ENCODE measurements at regions not wholly inside any gene's neighbourhood (a gene's known extent, or its start where the extent isn't known, plus 50 kb on each side); places are given as distances from the start of the nearest gene placed in this dataset.
"Not testable (repeated sequence)": the region's sequence is repeated elsewhere in the genome, so short reads cannot be mapped to it uniquely, and the experiment has no call there.

DNA sequence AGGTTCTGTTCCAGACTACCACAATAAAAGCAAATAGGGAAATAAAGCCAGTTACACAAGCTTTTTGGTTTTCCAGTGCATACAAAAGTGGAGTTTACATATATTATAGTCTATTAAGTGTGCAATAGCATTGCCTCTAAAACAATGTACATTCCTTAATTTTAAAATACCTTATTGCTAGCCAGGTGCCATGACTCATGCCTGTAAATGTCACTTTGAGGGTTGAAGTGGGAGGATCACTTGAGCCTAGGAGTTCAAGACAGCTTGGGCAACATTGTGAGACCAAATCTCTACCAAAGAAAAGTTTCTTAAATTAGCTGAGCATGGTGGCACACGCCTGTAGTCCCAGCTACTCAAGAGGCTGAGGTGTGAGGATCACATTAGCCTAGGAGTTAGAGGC is 52.9 kb upstream of the IMP4 start:
- intact Hi-C loops (cut with micrococcal nuclease): no loop called here
- no peak for ATAC-seq
- no peak for DNase-seq

GRCh38 chr2:130288467-130289403 is 54.0 kb upstream of the IMP4 start:
- DNase-seq (no peak), ATAC-seq (no peak)
- intact Hi-C loops (cut with micrococcal nuclease): no loop called here

GRCh38 chr2:130287656-130288026 is 55.1 kb upstream of the IMP4 start:
- DNase-seq (no peak), ATAC-seq (no peak)
- intact Hi-C loops (cut with micrococcal nuclease): no loop called here

GRCh38 chr2:130286983-130287655 is 55.6 kb upstream of the IMP4 start:
- DNase-seq (no peak), ATAC-seq (no peak)
- intact Hi-C loops (cut with micrococcal nuclease): no loop called here

- ATAC-seq; intact Hi-C loops (cut with micrococcal nuclease); DNase-seq: not testable (repeated sequence)
These were observed 59.3 kb upstream of the IMP4 start for GRCh38 chr2:130283341-130283869.

DNA sequence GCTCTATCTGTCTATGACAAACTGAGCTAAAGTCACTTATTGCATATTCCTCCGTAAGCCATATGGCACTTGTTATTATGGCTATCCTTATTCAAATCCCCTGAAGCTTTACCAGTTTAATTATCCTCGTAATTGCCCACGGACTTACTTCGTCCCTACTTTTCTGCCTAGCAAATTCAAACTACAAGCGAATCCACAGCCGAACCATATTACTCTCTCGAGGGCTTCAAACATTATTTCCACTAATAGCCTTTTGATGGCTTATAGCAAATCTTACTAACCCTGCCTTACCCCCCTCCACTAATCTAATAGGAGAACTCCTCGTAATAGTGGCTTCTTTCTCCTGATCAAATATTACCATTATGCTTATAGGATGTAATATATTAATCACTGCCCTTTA is 63.1 kb upstream of the IMP4 start:
- DNase-seq; ATAC-seq; intact Hi-C loops (cut with micrococcal nuclease): not testable (repeated sequence)

- intact Hi-C loops (cut with micrococcal nuclease); ATAC-seq; DNase-seq: not testable (repeated sequence)
These were observed 70.1 kb upstream of the TUBA3E start for GRCh38 chr2:130268333-130268732.

GRCh38 chr2:130267572-130267971 is 69.3 kb upstream of the TUBA3E start:
- intact Hi-C loops (cut with micrococcal nuclease); ATAC-seq; DNase-seq: not testable (repeated sequence)

GRCh38 chr2:130266836-130267235 is 68.6 kb upstream of the TUBA3E start:
- DNase-seq; intact Hi-C loops (cut with micrococcal nuclease); ATAC-seq: not testable (repeated sequence)

- DNase-seq; intact Hi-C loops (cut with micrococcal nuclease): not testable (repeated sequence)
- peak; percentile 60 for ATAC-seq
These were observed 67.5 kb upstream of the TUBA3E start for GRCh38 chr2:130265570-130266247.

GRCh38 chr2:130264901-130265320 is 66.7 kb upstream of the TUBA3E start:
- DNase-seq, ATAC-seq: not testable (repeated sequence)

GRCh38 chr2:130264501-130264900 is 66.3 kb upstream of the TUBA3E start:
- intact Hi-C loops (cut with micrococcal nuclease): no loop called here
- no peak for DNase-seq
- ATAC-seq: no peak

More at GRCh38 chr2:130264901-130265320, 66.7 kb upstream of the TUBA3E start:
- intact Hi-C loops (cut with micrococcal nuclease): not testable (repeated sequence)

DNA sequence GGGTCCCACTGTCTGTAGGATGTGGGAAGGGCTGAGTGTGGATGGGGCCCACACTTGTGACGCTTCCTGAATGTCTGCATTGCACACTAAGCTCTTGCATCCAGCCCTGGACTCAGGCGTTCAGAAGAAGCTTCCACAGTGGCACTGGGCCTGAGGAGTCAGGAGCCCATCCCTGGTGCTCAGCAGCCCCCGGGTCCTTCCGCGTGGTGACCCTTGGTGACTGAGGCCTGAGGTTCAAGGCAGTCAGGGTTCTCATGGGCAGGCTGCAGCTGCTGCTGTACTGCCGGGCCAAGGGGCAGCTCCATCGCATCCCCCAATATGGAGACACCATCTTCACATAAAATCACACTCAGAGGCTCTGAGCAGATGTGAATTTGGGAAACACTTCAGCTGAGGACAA is 65.8 kb upstream of the TUBA3E start:
- ATAC-seq (no peak), DNase-seq (no peak)
- intact Hi-C loops (cut with micrococcal nuclease): no loop called here

DNA sequence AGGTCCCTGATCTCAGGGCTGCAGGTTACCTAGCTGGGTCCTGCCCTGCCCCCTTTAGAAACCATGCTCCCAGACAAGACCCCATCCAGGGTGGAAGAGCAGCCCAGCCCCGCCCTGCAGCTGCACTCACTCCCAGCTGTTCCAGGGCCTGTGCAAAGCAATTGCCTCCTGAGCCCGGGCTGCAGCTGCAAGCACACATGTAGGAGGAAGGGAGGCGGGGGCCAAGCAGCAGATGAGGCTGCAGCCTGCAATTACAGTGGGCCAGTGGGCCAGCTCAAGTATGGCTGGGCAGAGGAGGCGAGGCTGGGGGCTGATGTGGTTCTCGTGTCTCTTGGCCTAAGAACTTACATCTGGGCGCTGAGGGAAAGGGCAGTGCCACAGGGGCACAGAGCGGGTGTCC is 65.4 kb upstream of the TUBA3E start:
- no peak for DNase-seq
- intact Hi-C loops (cut with micrococcal nuclease): no loop called here
- no peak for ATAC-seq

GRCh38 chr2:130261970-130262760 is 63.9 kb upstream of the TUBA3E start:
- peak; percentile 35 for DNase-seq
- intact Hi-C loops (cut with micrococcal nuclease): no loop called here
- ATAC-seq: no peak

- intact Hi-C loops (cut with micrococcal nuclease): no loop called here
- DNase-seq (no peak), ATAC-seq (no peak)
These were observed 62.9 kb upstream of the TUBA3E start for GRCh38 chr2:130261099-130261498.

GRCh38 chr2:130259594-130259993 is 61.4 kb upstream of the TUBA3E start:
- intact Hi-C loops (cut with micrococcal nuclease): no loop called here
- ATAC-seq (no peak), DNase-seq (no peak)

GRCh38 chr2:130258356-130258755 is 60.1 kb upstream of the TUBA3E start:
- ATAC-seq: no peak
- intact Hi-C loops (cut with micrococcal nuclease): no loop called here
- no peak for DNase-seq

Measured in left ventricle myocardium superior (tissue), 1 donor.